Right hindlimb (tissue), 1 donor: ENCODE measurements at regions not wholly inside any gene's neighbourhood (a gene's known extent, or its start where the extent isn't known, plus 50 kb on each side); places are given as distances from the start of the nearest gene placed in this dataset.

Experiments
- DNase-seq: peaks from one replicate; pipeline ENCODE4 v3.0.0-alpha.2; 2018

DNA sequence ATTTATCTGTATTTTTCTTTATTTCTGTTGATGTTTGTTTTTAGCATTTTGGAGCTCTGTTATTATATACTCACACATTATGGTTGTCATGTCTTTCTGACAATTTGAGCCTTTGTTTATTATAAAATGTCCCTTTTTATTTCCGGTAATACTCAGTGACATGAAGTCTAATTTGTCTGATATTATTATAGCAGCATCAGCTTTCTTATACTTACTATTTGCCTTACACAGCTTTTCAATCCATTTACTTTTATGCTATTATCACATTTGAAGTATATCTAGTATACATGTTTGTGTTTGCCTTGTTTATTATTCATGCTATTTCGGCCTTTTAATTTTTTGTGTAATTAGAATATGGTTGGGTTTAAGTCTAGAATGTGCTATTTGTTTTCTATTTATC is 430.6 kb upstream of the FANCL start:
- DNase-seq: no peak

DNA sequence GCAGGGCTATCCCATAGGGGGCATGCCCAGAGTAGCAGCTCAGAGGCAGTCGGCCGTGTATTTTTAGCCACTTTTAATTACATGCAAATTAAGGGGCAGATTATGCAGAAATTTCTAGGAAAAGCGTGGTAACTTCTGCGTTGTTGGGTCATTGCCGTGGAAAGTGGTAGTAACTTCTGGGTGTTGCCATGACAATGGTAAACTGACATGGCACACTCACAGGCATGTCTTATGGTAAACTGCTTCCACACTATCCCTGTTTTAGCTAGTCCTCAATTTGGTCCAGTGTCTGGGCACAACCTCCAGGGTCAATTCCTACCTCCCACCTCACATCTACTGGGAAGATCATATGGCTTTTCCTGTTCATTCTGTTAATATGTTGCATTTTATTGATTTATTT is 428.9 kb upstream of the FANCL start:
- DNase-seq: no peak

DNA sequence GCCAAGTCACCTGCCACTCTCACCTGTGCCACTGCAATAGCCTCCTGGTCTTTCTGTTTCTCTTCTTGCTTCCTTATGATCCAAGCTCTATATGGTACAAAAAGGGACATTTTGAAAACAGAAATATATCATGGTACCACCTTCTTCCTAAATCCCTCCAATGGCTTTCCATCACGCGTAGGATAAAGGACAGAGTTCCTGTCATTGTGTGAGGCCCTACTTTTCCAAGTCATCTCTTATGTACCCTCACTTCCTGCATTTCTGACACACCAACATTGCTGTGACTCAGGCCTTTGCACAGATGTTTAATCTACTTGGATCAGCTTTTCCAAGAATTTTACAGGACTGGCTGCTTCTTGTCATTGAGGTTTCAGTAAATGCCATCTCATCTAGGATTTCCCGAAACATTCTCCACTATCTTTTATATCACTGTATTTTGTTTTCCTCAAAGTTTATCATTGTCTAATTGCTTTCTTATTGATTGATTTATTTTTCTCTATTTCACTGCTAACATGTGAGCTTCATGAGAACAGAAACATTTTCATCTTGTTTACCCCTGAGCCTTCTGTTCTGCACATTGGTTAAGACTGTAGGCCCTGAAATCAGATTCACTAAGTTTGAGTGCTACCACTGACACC is 426.1 kb upstream of the FANCL start:
- no peak for DNase-seq

DNA sequence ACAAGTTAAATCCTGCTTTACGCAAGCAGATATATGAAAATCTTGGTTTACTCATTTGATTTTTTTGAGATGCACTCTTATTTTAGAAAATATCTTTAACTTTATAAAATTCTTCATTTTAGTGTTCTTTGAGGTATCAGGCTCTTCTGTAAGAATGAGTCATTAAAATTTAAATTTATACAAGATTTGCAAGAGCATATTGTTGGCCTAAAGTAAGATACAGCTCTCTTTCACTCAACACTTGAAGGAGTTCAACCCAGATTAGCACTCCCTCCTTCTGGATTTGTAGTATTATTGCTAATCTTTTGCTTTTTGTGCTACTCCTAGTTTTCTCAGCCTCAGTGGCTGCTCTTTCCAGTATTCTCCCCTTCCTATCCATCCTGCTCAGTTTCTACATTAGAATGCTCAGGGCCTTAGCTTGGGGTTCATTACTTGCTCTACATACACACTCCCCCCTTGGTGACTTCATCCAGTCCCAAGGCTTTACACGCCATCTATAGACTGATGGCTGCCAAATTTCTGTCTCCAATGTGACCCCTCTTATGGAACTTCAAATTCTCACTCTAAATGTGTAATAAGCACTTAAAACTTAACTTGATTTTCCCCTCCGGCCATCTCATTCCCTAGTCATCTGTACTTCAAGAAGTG is 425.3 kb upstream of the FANCL start:
- no peak for DNase-seq

DNA sequence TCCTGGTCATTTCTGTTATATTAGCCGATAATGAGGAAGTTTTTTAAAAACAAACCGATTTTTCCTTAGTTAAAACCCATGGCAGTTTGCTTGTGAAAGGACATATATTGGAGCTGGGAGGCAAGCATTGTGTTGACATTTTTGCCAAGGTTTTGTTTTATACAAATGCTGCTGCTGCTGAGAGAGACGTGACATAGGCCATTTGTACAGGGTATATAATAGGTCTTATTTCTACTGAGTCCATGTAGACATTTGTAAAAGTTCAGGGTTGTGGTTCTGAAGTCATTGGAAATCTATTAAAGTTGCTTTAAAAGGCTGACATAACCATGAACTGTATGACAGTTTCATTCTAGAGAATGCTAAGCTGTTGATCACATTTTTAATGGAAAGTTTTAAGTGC is 424.0 kb upstream of the FANCL start:
- DNase-seq: no peak

DNA sequence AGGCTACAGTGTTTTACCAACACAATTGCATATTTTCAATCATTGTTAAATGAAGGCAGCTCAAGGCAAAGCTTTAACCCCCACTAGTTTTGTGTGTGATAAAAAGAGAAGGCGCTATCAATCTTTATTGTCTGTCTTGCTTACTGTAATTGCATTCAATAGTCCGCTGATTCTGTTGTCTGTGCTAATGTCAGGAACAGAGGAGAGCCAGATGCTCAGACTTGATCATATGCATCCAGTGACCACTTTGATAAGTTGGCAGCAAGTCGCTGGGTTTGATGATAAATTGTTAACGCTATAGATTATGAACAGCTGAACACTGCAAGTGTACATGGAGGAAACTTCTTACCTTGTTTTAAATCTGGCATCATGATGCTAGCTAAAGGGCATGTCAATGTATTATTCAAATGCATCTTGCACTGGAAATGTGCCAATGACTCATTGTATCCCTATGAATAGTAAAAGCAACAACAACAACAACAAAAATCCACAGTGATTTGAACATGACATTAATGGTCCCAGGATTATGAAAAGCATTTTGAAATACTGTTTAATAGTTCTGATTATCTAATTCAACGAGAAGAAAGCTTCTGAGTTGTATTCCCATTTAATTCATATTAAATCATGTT is 423.5 kb upstream of the FANCL start:
- DNase-seq: no peak

DNA sequence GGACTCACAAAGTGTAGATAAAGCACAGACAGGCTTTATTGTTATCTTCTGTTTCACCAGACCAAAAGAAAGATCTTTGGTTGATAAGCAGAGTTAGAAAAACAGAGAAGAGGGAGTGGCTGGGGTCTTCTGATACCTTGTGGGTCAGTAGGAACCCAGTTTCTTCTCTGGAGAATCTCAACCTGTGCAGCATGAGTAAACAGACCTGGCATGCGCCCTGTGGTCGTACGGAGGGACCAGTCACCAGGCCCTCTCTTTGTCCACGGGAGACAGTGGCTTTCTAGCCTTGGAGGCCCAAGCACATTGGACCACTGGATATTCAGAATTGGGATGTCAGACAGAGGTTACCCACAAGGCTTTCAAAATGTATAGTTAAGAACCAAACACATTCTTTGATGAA is 418.9 kb upstream of the FANCL start:
- no peak for DNase-seq

DNA sequence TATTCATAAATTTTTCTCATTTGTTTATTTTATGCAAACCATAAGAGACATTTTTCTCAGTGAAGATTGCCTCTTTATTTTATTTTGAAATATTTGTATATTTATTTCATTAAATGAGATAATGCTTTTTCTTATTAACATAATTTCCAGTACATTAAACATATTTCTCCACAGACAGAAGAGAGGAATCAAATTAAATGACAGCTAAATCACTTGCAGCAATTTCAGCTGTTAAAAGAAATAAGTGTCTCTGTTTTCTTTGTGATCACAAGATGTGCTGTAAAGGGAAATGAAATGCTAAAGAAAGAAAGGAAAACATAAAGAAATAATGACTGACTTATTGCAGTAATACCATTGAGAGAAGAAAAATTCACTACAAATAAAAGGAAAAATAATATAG is 414.0 kb upstream of the FANCL start:
- DNase-seq: no peak

DNA sequence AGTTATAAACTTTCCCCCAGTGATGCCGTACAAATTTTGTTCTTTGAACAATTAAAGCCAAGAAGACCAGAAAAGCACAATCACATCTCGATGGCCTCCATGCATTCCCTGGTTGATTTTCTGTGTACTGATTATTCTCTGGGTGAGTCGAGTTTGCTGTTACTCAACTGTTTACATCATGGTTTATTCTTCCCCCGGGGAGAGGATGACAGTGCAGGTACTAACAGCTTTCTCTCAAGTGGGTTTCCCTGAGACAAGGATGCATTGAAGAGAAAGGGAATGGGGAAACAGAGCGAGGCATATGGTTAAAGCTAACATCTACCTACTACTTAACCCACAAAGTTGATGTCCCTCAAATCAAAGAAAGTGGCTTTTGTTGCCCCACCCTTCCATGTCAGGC is 410.8 kb upstream of the FANCL start:
- no peak for DNase-seq

DNA sequence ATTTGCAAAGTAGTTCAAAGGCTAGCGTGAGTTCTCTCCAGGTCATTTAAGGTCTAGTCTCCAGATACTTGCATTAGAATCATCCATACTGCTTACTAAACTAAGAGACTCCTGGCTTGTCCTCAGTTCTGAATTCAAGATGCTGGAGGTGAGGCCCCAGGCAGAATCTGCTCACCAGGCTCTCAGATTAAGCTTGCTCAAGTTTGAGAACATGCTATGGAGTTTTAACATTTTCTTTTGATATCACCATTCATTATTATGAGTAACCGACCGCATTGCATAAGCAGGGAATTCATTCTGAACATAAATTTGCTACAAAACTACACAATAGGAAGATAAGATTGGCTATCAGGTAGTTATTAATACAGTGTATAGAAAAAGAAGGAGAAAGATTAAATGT is 409.7 kb upstream of the FANCL start:
- no peak for DNase-seq

DNA sequence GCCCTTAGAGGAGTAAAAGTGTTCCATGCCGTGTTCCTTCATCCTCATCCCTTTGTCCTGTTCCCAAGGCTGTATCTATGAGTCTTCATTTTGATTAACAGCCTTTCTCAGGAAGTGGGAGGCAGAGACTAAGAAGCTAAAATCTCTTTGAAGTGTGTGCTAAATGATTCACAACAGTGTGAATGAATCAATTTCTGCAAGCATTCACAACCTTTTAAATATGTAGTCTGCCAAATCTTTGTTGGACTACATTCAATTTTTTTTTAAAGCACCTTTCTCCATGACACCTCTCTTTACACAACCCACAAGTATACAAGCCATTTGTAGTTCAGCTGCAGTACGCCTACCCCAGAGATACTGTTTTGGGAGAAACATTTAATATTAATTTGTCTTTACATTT is 408.6 kb upstream of the FANCL start:
- DNase-seq: no peak

DNA sequence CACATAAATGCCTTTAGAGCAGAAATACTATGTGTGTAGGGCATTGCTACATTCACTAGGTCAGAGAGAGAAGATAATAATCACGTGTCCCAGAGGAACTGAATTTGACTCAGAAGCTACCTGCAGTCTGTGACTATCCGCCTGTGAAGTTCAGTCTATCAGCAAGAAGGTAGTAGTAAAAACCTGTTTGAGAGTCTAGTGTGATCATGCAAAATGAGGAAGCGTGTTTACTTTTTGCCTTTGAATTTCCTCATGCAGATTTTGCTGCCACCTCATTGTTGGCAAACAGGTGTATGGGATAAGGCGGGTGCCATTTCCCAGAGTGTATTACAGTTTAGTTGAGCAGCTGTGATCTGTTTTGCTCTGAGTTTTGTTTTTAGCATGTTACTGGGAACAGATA is 403.9 kb upstream of the FANCL start:
- DNase-seq: no peak

DNA sequence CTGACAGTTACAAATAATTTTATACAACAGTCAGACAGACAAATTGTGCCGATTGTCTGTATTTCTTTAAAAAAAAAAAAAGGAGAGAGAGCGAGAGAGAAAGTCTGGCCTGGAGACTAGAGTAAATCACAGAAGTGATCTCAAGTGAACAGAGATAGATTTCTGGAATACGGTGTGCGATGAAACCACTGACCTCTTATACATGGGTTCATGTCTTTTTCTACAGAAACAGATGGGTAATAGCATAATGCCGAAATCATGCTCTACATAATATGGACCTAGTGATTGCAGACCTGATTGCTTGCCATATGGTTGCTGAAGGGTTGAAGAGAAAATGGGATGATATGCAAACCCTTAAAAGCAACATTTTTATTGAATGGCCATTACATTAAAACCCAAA is 403.3 kb upstream of the FANCL start:
- no peak for DNase-seq

DNA sequence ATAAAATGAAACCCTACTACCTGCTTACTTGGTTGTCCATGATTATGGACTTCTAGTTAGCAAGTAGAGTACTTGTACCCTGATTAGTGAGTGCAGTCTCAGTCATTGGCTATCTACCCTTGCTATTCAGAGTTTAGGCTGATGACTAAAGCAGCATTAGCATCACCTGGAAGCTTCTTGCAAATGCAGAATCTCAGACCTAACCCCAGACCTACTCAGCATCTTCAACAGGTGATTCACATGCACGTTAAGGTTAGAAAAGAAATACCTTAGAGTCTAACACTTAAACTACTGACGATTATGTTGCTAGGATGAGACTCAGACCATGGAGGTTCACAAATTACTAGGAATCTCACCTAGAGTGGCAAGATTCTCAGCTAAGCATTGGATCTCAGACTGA is 399.9 kb upstream of the FANCL start:
- no peak for DNase-seq

DNA sequence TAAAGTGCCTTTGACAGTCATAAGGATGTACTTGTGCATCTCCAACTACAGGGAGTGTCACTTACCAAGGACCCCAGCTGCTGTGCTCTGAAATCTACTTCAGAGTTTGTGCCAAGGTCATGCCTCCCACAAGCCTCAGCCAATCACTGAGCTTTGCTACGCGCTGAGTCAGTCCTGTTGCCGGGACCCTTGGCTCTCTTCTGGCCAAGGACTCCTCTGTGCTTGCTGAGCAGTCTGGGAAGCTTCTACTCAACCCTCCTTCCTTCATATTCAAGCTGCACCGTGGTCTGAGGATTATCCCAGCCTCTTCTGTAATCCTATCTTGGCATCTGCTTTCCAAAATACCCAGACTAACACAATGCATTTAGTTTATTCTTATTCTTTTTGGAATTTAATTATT is 398.9 kb upstream of the FANCL start:
- no peak for DNase-seq

DNA sequence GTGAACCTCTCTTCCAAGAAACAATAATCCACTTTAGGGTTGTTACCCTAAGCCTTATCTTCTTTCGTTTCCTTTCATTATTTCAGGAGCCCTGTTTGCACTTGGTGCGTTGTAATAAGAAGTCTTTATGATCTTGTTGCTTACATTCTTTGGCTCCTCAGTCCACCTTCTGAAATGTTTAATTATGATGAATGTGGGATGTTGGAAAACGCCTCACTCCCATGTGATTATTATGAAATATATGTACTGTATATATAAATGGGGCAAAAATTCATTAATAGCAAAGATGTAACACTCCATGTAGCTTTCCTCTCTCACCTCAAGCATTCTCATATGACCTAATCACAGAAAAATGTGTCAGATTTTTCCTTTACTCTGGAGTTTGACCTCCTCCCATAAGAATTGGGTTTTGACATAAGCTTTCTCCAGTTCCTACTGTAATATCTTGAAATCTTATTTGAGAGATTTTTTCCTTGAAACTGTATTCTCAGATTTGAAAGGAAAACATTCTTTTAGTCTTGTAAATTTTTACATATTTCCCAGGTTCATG is 397.2 kb upstream of the FANCL start:
- DNase-seq: no peak

DNA sequence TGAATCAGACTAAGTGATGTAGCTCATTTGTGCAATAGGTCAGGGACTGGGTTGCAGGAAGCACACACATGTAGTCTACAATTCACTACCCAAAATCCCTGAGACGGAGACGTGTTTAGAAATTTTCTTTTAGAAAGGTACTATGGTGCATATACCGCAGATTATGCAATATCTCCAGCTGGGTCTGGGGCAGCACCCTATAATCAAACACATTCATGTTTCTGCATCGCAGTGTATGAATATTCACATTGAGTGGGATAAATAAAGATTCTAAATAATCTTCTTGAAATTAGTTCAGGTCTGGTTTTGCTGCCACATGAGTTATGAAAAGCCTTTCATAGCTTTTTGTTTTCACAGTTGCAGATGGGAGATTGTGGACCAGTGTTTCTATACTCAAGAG is 395.7 kb upstream of the FANCL start:
- no peak for DNase-seq

DNA sequence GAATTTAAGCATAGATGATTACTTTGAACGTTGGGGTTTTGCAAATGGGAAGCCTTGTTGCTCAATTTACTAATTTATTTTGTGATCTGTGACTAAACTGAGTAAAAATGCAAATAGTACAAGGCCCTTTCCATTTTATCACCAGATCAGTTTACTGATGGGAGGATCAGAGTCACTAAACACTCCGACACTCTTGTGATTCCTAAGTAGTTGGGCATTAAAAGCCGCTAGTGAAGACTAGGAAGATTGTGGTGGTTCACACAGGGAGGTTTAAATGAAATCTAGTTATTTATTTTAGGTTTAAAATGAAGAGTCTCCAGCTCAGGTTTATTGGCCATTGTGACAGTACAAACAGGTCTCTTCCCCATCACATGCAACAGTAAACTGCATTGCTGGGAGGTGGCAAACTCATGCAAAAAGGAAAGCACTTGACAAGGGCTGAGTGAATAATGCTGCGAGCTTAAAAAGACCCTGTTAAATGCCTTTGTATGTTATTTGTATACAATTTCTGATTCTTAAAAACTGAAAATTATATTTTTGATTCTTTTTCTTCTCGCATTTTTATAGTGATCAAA is 394.8 kb upstream of the FANCL start:
- DNase-seq: no peak

DNA sequence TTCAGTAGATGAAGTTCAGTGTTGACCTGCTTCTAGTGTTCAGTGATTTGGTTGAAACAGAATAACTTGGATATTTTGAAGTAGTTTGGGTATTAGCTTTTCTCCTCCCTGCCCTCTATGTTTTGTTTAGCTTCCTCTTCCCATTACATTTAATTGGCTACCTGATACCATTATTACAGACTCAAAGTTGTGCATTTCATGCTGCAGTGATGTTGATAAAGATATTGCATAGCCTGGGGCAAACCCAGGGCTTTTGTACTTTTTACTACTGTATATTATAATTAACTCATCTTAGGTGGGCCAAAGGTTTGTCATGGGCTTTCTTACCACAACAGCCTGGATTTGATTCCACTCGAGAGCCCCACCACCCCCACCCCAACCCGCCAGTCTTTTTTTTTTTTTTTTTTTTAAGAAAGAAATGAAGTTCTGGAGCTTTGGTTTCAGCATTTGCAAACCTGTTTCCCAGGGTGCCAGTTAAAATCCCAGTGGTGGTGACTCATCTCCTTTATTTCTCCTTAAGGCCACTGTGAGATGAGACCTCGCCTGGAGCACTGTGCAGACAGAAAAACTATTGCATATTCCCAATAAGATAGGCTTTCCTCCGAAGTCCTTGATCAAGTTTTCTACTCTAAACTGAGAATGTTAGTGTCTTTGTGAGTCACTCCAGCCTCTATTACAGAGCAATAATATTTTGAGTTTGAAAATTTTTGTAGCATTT is 393.7 kb upstream of the FANCL start:
- DNase-seq: no peak

DNA sequence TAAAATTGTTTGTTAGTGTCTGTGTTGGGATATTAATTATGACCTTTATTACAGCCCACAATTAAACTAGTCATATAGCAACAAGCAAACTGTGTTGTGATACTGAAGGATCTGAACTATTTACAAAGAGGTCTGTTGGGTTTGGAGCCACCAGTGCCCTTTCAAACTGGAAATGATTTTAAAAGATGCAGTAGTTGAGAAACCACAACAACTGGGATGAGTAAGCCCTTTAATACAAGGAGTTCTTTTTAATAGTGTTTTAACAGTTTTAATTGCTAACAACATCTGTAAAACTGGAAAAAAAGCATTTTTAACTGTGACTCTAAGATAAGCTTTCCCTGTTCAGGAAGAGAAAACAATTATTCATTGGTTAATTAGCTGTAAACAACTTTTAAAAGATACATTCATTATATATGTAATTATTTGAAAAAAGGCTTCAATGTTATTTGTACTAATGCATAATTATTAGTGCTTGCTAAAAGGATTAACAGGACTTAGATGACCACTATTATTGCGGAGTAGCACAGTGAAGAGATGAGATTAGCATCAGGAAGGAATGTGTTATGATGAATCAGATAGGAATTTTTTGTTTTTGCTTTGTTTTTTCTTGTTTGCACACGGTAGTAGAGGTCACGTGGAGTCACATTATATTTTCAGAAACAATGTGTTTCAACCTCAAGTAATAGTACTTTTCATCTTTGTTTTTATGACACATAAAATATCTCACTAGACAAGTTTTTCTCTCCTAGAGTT is 392.7 kb upstream of the FANCL start:
- DNase-seq: no peak

DNA sequence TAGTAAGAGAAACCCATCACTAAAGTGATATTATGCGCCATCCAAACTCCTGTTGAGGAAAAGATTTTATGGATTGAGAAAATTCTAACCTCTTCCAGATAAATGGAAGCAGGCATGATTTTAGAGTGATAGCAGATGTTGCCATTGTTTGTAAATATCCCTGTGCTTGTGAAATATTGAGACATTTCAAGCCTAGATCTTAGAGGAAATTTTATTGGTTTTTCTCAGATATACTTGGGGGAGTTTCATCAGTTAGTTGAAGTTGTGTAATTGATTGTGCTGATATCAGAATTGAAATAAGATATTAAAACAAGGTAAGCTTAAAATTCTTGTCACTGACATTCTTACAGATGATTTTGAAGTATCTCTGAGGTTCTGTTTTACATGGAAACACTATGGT is 390.9 kb upstream of the FANCL start:
- no peak for DNase-seq

DNA sequence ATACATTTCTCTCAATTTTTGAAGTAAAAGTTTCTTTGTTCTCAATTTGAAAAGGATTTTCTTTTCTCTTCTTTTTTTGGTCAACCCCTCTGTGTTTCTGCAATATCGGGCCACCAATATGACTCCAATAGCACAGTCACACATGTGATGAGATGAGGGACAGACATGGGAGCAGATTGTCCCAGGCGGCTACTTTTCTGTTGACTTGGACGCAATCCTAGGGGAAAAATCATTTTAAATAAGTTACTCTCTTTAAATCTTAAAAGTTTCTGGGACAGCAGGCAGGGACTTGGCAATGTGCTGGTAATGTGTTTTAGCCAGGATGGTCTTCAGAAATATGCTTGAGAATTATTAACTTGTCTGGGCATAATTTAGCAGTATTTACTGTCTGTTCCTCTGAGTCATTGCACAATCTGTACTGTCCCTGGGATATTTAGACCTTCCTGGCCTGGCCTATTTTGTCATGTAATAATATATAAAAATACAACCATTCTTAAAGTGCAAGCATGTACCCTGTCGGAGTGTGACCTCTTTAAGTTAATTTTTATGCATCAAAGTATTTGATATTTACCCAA is 388.5 kb upstream of the FANCL start:
- no peak for DNase-seq
